Choroid plexus epithelial cell (primary cell): ENCODE measurements at regions not wholly inside any gene's neighbourhood (a gene's known extent, or its start where the extent isn't known, plus 50 kb on each side); places are given as distances from the start of the nearest gene placed in this dataset.

Source experiments
- DNase-seq: peaks from one replicate; pipeline ENCODE4 v3.0.0-alpha.2; 2010; ENCODE audit warnings: low read depth
- H3K4me3 ChIP-seq: 2 replicates; pipeline ENCODE4 v1.5.1; 2011; ENCODE audit warnings: low read depth, mild to moderate bottlenecking, control low read depth, low read length, moderate library complexity
- CTCF ChIP-seq: conservative IDR thresholded peaks from 2 replicates; pipeline ENCODE4 v1.5.1; 2011; ENCODE audit warnings: low read depth, mild to moderate bottlenecking, control low read depth, inconsistent platforms, low read length, moderate library complexity

GRCh38 chr2:236720974-236721540 is 151.4 kb downstream of the ACKR3 start:
- no peak for TF ChIP-seq CTCF
- H3K4me3 ChIP-seq = no peak overlapping the region
- DNase-seq = no peak

- no peak for DNase-seq
- H3K4me3 ChIP-seq = no peak overlapping the region
- no peak for TF ChIP-seq CTCF
Measured at GRCh38 chr2:236724200-236724599, 154.6 kb downstream of the ACKR3 start.

DNA sequence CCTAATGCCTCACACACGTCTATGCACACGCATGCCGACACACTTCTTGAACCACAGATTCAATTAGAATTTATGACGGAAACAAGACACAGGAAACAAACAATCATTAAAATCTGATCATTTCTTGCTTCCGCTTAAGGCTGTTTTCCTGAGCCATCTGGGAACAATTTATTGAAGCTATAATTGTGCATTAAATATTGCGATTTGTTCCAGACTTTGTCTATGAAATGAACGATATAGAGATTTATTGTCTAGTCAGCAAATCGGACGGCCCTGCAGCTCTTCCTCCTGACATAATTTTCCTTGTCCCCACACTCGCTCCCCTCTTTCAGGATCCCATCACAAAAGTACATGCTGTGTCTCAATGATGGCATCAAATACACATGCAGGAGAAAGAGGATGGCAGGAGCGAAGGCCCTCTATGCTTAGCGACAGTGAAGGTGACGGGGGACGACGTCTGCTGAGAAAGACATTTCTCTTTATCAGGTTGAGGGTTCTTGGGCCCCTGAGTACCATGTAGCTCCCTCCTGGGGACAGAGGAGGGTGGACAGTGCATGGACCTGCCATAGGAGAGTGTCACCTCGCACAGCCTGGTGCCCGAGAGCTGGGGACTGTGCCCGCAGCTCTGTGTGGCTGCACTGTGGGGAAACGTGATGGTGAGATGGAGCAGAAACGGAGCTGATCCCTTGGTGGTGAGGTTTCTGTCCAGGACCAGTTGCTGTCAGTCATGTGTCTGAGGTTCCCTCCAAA is 157.3 kb downstream of the ACKR3 start:
- DNase-seq = no peak
- no peak overlapping the region for H3K4me3 ChIP-seq
- TF ChIP-seq CTCF = no peak

GRCh38 chr2:236728916-236729670 is 159.5 kb downstream of the ACKR3 start:
- H3K4me3 ChIP-seq = no peak overlapping the region
- DNase-seq = no peak
- TF ChIP-seq CTCF = no peak

- no peak for TF ChIP-seq CTCF
- no peak for DNase-seq
- H3K4me3 ChIP-seq = no peak overlapping the region
Measured at GRCh38 chr2:236730393-236730792, 160.8 kb downstream of the ACKR3 start.

DNA sequence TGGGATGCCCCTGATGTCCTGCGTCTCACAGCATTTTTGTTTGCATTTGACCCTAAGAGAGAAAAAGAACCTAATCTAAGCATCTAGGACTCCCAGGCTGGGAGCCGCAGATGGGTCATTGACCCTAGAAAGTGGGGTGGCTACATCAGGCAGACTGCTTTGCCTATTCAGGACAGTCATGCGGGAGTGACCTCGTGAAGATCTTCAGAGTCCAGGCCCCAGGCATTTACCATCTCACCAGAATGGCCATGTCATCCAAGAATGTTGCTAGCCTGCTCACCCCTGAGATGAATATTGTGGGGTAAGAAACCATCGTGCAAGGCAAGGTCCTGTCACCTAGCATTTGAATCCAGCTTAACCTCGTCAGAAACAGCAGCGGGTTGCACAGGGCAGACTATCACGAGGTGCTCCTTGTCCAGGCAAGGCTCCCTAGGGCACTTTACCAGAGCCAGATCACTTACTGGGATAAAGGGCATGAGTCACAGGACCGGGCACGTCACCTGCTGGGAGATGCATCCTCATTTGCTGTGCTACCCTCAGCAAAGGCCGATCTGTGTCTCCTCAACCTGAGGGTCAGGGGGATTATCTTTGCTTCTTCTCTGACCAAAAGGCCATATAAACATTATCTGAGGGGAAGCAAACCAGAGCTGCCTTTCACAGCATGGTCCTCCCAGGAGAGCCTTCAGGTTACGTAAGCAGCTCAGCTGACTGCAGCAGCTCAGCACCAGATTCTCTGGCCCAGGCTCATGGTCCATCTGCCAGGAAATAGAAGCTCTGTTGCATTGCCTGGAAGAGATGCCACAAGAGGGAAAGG is 162.3 kb downstream of the ACKR3 start:
- peak; percentile 97 for DNase-seq
- TF ChIP-seq CTCF = peak; percentile 9

More for the DNA sequence above, 162.3 kb downstream of the ACKR3 start:
- H3K4me3 ChIP-seq = no peak overlapping the region
